Astrocyte (in vitro differentiated cells and primary cell): ENCODE measurements at regions not wholly inside any gene's neighbourhood (a gene's known extent, or its start where the extent isn't known, plus 50 kb on each side); places are given as distances from the start of the nearest gene placed in this dataset.

Source experiments
- EZH2 ChIP-seq: IDR thresholded peaks from 2 replicates; pipeline ENCODE4 v1.6.1; 2012; ENCODE audit warnings: mild to moderate bottlenecking, low read length, inconsistent platforms; ENCODE audit not compliant: insufficient read depth
- TF ChIP-seq, protein P1 (sequence below): IDR thresholded peaks from 2 replicates; pipeline ENCODE4 v1.5.1; 2011; ENCODE audit warnings: low read depth, mild to moderate bottlenecking, inconsistent platforms, low read length, moderate library complexity; ENCODE audit not compliant: insufficient read depth

DNA sequence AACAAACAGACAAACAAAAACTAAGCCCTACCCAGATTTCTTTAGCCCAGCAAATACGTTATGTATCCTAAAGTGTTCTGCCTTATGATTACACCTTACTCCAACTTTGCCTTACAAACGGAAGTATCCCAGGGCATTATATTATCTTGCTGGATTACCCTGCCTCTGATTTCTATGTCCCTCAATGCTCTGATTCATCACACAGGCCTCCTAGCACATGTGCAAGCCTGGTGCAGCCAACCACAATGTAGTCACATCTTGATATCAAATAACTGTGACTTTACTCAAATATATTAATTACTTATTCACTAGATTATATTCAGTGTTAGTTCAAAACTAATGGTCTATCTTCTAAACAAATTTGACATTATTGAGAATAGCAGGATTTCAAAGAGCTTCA lies 598.6 kb downstream of the TBC1D32 start:
- TF ChIP-seq, protein P1, sequence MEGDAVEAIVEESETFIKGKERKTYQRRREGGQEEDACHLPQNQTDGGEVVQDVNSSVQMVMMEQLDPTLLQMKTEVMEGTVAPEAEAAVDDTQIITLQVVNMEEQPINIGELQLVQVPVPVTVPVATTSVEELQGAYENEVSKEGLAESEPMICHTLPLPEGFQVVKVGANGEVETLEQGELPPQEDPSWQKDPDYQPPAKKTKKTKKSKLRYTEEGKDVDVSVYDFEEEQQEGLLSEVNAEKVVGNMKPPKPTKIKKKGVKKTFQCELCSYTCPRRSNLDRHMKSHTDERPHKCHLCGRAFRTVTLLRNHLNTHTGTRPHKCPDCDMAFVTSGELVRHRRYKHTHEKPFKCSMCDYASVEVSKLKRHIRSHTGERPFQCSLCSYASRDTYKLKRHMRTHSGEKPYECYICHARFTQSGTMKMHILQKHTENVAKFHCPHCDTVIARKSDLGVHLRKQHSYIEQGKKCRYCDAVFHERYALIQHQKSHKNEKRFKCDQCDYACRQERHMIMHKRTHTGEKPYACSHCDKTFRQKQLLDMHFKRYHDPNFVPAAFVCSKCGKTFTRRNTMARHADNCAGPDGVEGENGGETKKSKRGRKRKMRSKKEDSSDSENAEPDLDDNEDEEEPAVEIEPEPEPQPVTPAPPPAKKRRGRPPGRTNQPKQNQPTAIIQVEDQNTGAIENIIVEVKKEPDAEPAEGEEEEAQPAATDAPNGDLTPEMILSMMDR, result no peak
- no peak for TF ChIP-seq EZH2
